Thyroid gland (tissue), 4 donors: ENCODE measurements at regions not wholly inside any gene's neighbourhood (a gene's known extent, or its start where the extent isn't known, plus 50 kb on each side); places are given as distances from the start of the nearest gene placed in this dataset.

Experiments
- CTCF ChIP-seq, 6 experiments: fragments of 200-600 bp in 3 of 6; fragments of 450-650 bp in 3 of 6; sonication (generic) in 3 of 6; IDR thresholded peaks; one replicate each; pipeline ENCODE4 v1.5.1; 2016 to 2019; ENCODE audit warnings: antibody characterized with exemption in 6 of 6, mild to moderate bottlenecking in 2 of 6, inconsistent platforms in 1 of 6, moderate library complexity in 1 of 6
- POLR2A ChIP-seq, 2 donors: fragments of 450-650 bp; IDR thresholded peaks; one replicate each; pipeline ENCODE4 v1.6.1; 2017; ENCODE audit warnings: antibody characterized with exemption in 2 of 2, mild to moderate bottlenecking in 2 of 2, moderate library complexity in 1 of 2

GRCh38 chr18:59062643-59063006 lies 77.1 kb upstream of the SEC11C start:
- no peak for TF ChIP-seq CTCF (IDR thresholded peaks at IDR 0.05)
- TF ChIP-seq POLR2A (IDR thresholded peaks at IDR 0.05): no peak
